ENCODE measurements at regions not wholly inside any gene's neighbourhood (a gene's known extent, or its start where the extent isn't known, plus 50 kb on each side); places are given as distances from the start of the nearest gene placed in this dataset.
"Not testable (repeated sequence)": the region's sequence is repeated elsewhere in the genome, so short reads cannot be mapped to it uniquely, and the experiment has no call there.

DNA sequence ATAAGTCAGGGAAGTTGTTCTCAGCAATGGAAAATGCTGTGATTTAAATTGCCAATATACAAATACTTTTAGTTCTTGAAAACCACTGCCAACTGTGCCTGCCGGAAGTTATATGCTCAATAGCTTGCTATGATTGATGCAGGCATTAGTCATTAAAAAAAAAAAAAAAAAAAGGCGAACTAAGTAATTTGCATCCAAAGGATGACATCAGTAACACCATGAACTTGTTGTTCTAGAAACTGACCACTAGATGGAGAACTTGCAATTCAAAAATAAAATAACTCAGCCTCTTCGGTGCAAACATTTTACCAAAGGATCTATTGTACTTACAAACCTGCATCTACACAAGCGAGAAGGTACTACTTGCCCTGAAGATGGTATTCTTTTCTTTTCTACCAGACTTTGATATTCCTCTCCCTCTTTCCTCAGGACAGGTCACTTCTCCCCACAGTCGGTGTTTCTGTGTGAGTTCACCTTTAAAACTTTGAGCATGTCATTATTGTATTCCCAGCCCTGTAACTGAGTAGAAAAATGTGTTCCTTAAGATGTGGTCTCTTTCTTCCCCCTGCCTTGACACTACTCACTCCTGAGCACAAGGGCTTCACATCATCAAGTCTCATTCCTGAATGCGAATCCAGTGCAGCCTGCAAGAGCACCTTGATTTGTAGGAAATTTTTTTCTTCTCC, 115.0 kb upstream of the VEPH1 start:
- DNase-seq, result peak; percentile 22

DNA sequence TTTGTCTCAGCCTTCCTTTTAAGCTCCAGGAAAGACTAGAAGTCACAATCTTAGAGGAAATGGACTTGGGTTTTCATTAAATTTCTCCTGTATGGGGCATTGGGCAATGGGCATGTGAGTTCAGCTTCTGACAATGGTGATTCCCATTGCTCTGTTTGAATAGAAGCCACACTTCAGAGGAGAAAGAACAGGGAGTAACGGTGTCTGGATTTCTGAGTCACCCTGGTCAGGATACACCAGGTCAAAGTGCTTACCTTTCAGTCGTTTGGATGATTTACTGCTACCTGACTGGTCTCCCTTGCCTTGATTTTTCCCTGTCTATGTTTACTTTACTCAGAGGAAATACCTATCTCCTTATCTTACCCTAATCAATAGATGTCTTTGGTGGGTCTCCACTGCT, 111.7 kb upstream of the VEPH1 start:
- no peak for DNase-seq

DNA sequence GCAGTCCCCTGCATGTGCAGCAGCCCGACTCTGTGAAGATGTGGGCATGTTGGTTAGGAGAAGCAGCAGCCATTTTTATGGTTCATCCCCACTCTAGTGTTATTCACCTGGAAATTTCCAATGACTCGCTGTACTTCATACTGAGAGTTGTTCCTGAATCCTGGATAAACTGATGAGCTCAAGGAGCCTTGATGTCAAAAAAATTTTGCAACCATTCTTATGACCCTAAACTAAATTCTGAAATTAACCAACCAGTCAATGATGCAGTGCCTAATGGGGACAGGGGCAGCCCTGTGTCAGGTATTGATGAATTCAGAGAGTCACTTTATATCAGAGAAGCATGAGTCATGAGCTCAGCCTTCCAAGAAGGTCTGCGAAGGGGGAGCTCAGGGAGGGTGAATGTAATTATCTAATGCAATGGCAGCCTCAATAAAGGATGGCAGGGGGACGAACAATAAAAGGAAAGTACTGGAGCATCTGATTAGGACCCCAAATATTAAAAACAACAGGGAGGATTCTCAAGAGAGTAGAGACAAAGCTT, 108.4 kb upstream of the VEPH1 start:
- no peak for DNase-seq

DNA sequence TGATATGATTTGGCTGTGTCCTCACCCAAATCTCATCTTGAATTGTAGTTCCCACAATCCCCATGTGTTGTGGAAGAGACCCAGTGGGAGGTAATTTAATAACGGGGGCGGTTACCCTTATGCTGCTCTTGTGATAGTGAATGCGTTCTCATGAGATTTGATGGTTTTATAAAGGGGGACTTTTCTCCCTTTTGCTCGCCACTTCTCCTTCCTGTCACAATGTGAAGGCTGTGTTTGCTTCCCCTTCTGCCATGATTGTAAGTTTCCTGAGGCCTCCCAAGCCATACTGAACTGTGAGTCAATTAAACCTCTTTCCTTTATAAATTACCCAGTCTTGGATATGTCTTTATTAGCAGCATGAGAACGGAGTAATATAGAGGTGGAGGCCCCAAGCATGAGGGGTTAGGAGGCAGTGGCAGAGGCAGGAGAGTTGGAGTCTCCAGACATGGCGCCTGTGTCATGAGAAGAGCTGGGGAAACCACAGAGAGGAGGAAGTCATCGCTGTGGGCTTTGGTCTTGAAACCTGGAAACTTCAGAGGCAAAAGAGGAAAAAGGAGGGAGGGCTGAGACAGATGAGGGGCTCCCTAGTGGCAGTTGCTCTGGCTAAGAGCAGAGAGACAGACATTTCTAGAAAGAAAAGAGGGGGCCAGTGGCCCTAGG, 107.8 kb upstream of the VEPH1 start:
- no peak for DNase-seq

DNA sequence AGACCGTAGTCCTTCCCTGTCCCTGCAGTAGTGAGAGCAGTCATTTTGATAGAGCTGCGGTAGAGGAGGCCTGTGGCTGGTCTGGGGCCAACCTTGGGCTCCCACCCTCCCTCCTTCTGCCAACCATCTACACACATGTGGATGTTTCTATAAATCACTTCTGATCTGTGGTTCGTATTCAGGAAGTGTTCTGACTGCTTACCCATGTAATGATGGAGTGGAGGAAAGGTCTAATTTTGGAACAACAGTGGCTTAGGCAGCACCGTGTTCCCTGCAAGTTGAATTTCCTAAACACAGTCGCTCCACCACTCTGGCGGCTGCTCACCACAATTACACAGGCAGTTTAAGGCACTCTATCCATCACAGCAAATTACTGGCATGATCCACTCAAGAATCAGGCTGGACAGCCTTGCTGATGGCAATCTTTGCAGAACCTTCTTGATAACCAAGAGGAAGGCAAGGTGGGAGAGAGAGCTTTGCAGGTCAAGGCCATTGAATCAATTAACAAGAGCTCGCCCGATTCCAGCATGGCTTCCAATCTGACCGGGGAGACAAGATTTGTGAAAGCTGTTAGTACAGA, 104.7 kb upstream of the VEPH1 start:
- no peak for DNase-seq

DNA sequence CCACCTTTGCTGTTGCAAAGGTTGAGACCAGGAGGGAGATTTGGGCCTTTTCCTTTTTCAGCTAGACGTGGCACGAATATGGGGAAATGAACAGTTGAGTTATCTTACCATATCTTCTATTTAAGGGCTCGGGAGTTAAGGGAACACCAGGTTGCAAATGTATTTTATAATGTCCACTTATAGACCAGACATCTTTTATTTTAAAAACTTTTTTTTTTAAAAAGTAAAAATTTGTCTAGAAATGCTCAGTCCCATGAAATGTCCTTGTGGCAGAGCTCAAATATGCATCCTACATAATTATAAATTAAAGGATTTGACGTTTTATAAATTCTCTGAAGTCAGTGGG, 103.6 kb upstream of the VEPH1 start:
- DNase-seq, result no peak

DNA sequence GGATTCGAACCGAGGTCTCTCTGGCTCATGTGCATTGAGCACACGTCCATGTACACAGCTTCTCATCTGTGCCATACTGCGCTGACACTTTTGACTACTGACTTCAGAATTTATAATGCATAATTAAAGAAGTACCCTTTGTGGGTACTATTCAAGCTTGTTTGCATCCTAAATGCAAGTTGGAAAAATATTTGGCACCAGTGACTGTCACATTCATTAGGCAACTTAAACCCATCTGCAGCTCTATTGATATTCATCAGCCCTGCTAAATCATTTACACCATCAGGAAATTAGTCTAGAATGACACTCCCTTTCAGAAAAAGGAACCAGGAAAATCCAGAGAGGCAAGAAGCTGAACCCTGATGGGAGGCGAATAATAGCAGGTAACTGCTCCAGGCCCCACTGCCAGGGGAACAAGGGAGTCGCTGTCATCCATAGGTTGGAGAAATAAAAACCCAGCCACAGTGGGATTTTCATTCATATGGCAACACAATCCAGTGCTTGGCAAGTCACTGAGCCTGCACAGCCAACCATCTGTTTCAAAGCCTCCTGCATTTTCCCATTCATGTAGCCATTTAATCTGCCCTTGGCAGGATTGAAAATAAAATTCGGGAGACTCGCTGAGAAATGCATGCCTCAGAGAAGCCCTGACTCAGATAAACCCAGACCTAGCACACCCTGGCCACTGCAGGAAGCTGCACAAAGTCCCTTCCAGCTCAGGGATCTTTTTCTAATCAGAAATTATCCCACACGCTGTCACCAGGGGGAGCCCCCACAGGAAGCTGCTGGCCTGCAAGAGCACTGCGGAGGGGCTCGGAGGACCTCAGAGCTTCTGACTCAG, 103.0 kb upstream of the VEPH1 start:
- peak; percentile 63 for DNase-seq

DNA sequence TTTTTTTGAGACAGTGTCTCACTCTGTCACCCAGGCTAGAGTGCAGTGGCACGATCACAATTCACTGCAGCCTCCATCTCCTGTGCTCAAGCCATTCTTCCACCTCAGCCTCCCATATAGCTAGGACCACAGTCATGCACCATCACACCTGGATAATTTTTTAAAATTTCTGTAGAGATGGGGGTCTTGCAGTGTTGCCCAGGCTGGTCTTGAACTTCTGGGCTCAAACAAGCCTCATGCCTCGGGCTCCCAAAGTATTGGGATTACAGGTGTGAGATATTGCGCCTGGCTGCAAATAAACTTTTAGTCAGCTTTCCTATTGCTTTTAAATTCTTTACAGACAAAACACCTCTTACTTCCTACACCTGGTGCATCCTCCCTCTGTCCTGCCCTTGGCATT, 102.1 kb upstream of the VEPH1 start:
- DNase-seq, result no peak

DNA sequence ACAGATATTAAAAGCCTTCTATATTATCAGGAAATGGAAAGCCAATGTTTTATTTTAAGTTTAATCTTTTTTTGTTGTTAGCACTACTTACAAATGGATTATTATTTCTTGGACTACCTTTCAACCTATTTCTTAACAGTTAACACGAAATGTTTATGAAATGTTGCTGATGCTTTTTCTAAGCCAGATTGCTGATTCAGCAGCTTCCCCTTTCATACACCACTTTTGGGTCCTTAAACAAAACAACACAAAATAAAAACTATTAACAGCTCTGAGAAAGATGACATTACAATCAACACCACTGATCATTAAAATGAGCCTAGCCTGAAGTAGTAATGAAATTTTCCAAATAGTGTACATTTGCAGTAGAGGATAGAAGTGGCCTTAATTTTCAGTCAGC, 99.2 kb upstream of the VEPH1 start:
- DNase-seq, result no peak

DNA sequence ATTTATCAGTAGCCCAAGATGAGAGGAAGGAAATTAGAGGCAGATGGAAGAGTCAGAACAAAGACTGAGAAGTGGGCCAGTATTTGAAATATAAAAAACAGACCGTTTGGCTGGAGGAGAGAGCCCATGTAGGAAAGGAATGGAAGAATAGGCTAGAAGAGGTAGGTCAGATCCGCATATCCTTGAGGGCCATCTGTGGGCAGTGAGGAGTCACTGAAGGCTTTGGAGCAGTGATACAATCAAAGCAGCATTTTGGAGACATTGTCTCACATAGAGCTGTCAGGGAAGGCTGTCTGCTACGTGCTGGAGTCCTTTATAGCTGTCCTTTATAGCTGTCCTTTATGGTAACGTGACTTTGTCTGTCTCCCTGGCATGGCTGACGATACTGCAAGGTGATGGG, 92.0 kb upstream of the VEPH1 start:
- DNase-seq, result no peak

DNA sequence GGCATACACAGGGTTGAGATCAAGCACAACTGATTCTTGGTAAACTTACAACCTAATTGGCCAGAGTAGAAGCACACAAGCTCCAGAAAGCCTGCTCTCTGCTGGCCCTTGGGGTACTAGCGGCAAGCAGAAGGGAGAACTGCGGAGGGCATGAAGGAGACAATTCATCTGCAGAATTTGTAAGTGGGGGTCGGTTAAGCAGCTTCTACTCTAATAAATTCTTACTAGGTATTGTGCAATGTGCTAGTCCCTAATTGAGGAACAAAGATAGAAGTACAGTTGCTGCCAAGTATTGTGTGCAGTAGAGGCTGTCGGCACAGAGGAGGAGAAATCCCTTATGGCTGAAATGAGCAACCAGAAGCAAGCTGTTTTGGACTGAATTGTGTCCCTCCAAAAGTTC, 91.2 kb upstream of the VEPH1 start:
- no peak for DNase-seq

DNA sequence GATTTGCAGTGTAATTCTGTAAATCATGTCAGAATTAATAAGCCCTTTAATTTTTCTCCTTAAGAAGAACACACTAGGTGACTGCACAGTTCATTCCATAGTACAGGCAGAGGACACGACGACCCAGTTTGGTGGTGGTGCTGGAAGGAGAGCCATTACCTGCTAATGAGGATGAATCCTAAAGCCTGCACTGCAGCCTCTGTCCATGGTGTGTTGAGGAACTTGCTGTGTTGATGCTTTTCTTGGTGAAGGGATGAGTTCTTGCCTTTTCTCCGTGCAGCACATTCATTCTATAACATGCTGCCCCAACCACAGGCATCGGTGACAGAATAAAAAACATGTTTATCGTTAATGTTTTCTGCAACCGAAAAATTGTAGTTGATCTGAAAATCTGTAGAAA, 89.6 kb upstream of the VEPH1 start:
- DNase-seq, result no peak

DNA sequence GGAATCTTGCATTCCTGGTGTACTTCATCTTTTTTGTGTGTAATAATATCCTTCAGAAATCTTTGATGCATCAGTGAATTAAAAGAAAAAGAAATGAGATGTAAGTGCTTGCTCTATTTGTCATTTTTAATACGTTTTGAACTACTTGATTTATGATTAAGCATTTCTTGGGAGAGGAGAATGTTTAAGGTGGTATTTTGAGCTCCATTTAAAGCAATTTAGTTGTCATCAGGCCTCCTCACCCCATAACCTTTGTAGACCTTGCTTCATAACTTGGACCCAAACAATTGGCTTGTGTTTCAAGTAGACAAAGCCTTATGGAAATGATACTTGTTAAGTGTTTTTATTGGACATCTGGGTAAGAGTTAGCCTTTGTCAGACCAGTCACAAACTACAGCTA, 87.1 kb upstream of the VEPH1 start:
- no peak for DNase-seq

DNA sequence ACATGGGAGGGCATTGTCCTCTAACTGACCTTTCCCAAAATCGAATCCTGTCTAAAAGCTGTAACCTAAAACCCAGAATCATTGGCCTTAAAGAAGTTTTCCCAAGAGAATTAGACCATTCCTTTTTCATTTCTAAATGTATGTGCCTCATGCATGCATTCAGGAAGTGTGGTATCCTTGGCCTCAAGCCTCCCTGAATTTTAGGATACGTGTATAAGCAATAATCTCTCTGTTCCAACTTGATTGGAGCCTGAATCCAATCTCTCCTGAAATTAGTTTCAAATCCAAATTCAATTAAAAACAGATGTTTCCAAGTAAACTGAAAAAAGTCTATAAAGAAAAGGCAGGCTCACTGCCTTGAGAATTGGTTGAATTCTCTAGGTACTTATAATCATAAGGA, 86.0 kb upstream of the VEPH1 start:
- no peak for DNase-seq

DNA sequence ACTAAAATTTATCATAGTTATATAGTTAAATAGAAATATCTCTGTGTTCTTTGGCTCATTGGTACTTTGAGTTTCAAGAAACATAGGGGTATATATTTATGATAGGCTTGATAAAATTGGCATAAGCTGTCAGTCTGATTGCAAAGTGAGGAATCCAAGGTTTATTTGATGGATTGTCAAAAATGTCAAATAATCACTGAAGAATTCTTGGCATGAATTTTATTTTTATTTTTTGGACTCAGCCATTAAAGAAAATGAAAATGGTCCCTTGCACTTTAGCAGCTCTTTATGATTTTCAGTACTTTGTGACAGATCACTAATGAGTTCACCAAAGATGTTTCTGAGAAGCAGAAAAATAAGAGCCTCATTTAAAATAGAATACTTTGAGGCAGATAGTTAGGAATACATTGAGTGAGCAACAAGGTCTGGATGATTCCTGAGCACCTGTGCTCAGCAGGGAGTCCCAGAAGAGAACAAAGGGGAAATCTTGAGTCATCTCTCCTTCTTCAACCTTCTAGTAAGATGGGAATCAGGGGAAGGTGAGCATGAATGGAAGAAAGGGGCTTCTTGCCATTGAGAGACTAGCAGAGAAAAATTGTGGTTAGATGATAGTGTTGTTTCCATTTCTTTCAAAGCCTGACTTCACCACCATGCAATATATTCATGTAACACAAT, 85.3 kb upstream of the VEPH1 start:
- DNase-seq, result no peak

DNA sequence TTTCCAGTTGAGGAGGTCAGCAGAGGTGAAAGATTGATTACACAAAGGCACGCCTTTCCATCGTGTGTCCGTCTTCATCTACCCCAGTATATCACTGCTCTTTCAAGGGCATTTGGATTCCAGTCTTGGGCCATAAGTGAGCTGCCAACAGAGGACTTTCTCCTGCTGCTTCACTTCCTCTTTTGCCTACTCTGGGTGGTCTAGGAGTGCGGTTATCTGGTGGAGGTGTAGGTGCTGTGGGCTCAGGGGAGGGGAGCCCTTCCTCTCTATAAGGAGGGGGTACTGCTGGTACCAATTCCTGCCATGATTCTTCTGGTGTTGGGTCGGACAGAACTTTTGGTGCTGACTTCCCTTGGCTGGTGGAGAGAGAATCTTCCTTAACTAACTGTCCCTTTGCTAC, 83.1 kb upstream of the VEPH1 start:
- DNase-seq, result no peak

DNA sequence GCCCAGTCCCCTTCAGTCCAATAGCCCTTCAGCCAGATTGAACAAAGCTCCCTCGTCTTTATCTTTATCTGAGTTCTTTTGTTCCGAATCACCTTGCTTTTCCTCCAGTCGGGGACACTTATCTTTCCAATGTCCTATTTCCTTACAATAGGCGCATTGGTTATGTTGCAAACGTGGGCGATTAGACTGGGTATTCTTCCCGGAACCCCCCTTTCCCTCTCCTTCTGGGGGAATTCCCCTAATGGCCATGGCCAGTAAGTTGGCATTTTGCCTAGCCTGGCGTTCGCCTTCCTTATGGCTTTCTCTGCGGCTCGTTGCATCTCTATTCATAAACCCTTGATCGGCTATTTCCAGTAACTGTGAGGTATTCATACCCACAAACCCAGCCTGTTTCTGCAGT, 82.2 kb upstream of the VEPH1 start:
- no peak for DNase-seq

DNA sequence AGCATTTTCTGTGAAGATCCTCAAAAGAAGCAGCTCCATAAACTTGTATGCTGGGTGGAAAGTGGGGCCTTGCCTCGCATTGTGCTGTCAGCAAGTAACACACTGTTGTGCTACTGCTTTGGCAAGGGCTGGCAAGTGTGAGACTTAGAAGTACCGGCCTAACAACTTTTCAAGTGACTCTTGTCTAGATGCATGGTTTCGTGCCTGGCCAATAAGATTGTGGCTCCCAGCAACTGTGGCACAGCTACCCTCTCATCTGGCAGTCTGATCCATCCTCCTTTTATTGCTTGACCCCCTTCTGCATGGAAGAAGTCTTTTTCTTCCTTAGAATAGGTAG, 79.4 kb upstream of the VEPH1 start:
- DNase-seq, result no peak

DNA sequence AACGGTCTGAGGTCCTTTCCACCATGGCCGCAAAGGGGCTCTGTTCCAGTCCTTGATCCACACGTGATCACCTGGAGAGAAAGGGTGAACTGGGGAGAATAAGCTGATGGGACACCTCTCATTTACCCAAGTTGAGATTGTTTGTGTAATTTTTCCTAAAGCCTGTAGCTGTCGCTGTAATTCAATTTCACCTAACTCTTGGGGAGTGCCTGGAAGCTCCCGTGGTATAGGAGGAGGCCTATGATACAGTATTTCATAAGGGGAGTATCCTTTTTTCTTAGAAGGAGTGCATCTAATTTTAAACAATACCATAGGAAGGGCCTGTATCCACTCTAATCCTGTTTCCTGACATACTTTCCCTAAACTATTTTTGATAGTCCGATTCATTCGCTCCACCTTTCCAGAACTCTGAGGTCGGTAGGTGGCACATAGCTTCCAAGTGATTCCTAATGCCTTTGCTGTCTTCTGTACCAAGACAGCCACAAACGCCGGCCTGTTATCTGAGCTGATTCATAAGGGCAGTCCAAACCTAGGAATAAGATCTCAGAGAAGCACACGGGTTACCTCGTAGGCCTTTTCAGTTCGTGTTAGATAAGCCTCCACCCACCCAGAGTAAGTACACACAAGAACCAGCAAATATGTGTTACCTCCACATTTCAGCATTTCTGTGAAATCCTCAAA, 78.9 kb upstream of the VEPH1 start:
- DNase-seq, result not testable (repeated sequence)

DNA sequence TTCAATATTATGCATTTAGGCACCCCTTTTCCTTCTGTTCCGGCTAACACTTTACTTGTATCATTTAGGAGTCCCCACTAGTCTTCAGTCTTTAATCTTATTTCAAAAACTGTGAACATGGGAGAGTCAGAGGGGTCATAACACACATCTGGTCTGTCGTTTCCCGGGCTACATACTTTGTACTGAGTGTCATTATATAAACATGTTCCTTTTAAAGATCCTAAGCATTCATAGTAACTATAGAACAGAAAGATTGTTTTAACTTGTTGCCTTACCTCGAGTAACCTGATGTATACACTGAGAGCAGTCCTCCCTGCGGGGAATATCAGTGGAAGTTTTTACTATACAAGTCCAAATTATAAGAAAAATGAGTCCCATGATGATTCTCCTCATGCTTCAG, 78.2 kb upstream of the VEPH1 start:
- no peak for DNase-seq

DNA sequence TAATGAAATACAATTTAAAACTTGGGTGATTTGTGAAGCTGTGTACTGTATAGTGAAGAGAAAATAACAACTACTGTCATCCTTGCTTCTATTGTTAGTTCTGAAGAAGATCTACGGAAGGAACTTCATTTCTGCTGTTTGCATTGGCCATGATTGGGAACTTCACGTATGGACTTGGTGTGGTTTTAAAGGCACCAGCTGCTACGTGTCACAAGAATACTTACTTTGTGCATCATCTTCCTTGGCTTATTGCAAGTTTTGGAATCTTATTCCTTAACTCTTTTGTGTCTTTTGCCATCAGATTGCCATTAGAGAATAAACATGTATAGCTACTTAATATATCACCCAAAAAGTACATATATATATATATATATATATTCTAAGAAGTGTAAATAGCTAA, 75.0 kb upstream of the VEPH1 start:
- no peak for DNase-seq

DNA sequence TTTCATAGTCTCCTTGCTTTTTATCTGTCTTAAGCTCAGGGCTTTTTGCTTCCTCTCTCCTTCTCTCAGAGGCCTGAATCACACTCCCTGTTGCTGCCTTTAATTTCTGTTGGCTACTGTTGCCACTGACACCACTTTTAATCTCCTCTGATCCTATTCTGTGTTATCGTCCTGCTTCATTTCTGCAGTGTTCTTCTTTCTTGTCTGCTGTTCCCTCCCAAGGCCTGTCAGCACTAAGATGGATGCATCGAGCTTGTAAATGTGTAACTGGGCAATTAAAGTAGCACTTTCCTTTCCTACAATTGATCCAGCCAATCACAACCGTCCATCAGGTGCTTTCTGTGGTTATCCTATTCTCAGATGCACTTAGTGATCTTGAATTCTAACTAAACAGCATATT, 71.3 kb upstream of the VEPH1 start:
- DNase-seq, result no peak

All from activated naive CD4-positive, alpha-beta T cell treated with anti-CD3 and anti-CD28 coated beads, Interleukin-2, amount 50 U/mL, for 16 hours (primary cell).